DND-41 (cell line): ENCODE measurements at regions not wholly inside any gene's neighbourhood (a gene's known extent, or its start where the extent isn't known, plus 50 kb on each side); places are given as distances from the start of the nearest gene placed in this dataset.

Source experiments
- CTCF ChIP-seq: IDR thresholded peaks from 2 replicates; pipeline ENCODE4 v1.5.1; 2012; ENCODE audit warnings: borderline replicate concordance, low read length, moderate library complexity, mild to moderate bottlenecking; ENCODE audit not compliant: poor library complexity, severe bottlenecking; ENCODE audit errors: extremely low read depth
- EZH2 ChIP-seq: IDR thresholded peaks from 3 replicates; pipeline ENCODE4 v1.6.1; 2012; ENCODE audit warnings: borderline replicate concordance, low read depth, mild to moderate bottlenecking, moderate library complexity, low read length, inconsistent platforms; ENCODE audit not compliant: severe bottlenecking

DNA sequence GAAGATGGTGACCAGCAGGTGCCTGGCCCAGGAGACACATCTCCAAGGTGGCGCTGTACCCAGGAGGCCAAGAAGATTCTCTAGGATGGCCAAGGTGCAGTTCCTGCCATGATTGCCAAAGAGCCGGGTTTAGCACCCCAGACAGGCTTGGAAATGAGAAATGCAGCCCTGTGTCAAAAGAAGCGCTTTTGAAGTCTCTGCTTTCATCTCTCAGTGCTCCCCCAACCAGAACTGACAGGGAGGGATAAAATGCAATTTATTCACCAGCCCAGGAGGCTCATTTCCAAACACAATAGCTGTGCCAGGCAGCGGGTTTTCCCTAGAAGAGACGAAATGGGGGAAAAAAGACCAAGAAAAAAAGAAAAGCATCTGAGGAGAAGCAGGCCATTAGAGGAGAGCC is 195.9 kb upstream of the NCAM1 start:
- TF ChIP-seq CTCF (no peak), EZH2 (no peak)
